Spleen (tissue), 7 donors: ENCODE measurements at regions not wholly inside any gene's neighbourhood (a gene's known extent, or its start where the extent isn't known, plus 50 kb on each side); places are given as distances from the start of the nearest gene placed in this dataset.

ENCODE experiments used
- POLR2A ChIP-seq, 3 donors: fragments of 450-650 bp; IDR thresholded peaks; one replicate each; pipeline ENCODE4 v1.5.1; 2017; ENCODE audit warnings: antibody characterized with exemption in 3 of 3, mild to moderate bottlenecking in 1 of 3
- TF ChIP-seq, protein P1 (sequence below), 11 experiments: fragments of 200-600 bp in 7 of 11; fragments of 450-650 bp in 4 of 11; sonication (generic) in 4 of 11; IDR thresholded peaks in 8 of 11; conservative IDR thresholded peaks in 3 of 11; 1 replicate in 7 of 11; 2 replicates in 4 of 11; pipeline versions ENCODE4 v1.4.0 to v1.8.0; 2016 to 2021; ENCODE audit warnings: antibody characterized with exemption in 11 of 11, inconsistent platforms in 4 of 11, mild to moderate bottlenecking in 1 of 11
- donor health status: DM: no; HTN: no; CAD: no; lungs with moderate emphysema.
- donor health status: DM: no; HTN: no; CAD: no.
- donor health status: DM: no; HTN: no; CAD: no.

DNA sequence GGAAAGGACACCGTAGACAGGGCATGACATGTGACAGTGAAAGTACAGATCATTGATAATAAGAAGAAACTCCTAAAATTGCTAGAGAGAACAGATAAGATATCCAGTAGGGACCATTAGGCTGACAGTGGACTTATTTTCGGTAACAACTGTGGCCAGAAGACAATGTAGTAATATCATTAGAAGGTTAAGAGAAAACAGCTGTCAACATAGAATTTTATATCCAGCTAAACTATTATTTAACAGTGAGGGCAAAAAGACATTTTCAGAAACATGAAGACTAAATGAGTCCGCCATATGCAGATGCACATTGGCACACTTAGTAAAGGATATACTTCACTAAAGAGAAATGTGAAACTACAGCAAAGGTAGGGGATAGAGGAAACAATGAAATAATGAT is 95.4 kb upstream of the GUCA2B start:
- no peak for TF ChIP-seq POLR2A (IDR thresholded peaks at IDR 0.05)
- TF ChIP-seq, protein P1, sequence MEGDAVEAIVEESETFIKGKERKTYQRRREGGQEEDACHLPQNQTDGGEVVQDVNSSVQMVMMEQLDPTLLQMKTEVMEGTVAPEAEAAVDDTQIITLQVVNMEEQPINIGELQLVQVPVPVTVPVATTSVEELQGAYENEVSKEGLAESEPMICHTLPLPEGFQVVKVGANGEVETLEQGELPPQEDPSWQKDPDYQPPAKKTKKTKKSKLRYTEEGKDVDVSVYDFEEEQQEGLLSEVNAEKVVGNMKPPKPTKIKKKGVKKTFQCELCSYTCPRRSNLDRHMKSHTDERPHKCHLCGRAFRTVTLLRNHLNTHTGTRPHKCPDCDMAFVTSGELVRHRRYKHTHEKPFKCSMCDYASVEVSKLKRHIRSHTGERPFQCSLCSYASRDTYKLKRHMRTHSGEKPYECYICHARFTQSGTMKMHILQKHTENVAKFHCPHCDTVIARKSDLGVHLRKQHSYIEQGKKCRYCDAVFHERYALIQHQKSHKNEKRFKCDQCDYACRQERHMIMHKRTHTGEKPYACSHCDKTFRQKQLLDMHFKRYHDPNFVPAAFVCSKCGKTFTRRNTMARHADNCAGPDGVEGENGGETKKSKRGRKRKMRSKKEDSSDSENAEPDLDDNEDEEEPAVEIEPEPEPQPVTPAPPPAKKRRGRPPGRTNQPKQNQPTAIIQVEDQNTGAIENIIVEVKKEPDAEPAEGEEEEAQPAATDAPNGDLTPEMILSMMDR (IDR thresholded peaks at IDR 0.05 in 8 of 11, conservative IDR thresholded peaks at IDR 0.05 in 3 of 11), result no peak
